HG03439 (cell line): ENCODE measurements at regions not wholly inside any gene's neighbourhood (a gene's known extent, or its start where the extent isn't known, plus 50 kb on each side); places are given as distances from the start of the nearest gene placed in this dataset.

Source experiments
- ATAC-seq: cut with Tn5 transposase; IDR thresholded peaks from one replicate; pipeline ENCODE4 v1.9.1; 2021; ENCODE audit warnings: mild to moderate bottlenecking, moderate library complexity; ENCODE audit not compliant: unreplicated experiment

- ATAC-seq, result no peak
Observed at GRCh38 chr4:117783716-117784115, 250.6 kb upstream of the NDST3 start.

- ATAC-seq, result no peak
Observed at GRCh38 chr4:117784266-117784665, 250.0 kb upstream of the NDST3 start.

- no peak for ATAC-seq
Observed at GRCh38 chr4:117786566-117786965, 247.7 kb upstream of the NDST3 start.

- no peak for ATAC-seq
Observed at GRCh38 chr4:117793845-117794480, 240.3 kb upstream of the NDST3 start.

DNA sequence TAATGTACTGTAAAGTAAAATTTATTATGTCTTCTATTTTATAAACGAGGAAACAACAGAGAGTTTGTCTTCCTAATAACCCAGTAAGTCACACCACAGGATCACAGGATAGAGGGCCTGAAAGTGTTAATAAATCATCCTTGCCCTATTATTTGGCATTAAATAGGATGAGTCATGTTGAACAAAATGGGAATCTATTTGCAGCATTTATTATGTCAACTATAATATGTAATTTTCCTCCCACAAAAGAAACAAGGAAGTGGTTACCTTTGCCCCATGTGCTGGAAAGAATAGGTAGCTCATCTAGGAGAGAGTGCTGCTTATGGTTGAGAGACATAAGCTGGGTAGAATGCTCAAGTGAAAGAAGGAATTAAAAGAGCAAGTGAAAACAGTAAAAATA, 237.6 kb upstream of the NDST3 start:
- ATAC-seq, result no peak

DNA sequence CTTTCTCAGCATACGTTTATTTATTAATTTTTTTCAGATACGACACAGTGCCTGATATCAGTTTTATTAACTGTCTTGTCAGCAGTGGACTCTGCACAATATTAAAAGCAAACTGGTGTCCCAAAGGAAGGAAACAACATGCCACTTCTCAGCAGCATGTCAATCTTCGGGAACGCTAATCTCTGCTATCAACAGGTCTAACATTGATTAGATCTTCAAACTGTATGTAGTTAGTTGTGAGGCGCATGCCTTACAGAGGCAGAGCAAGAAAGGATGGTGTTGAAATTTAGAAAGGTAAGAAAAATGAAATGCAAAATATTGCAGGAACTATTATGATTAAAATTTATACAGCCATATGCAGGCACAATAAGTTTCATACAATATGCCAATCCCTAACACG, 233.7 kb upstream of the NDST3 start:
- ATAC-seq, result no peak

DNA sequence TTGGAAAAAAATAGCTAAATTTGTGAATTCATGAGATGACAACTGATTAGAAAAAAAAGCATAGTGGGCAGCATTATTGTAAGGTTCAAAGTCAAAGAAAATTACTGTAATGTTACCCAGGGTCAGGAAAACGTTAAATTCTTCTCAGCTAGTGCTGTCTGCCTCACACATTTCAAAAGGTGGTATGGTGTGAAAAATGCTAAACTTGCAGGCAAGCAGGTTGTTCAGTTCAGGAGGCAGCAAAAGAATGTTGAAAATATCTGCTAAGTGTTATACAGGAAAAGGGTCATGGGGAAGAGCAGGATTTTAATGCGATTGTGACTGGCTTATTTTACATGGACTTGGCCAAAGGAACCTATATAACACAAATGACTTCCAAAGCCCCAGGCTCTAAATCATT, 232.5 kb upstream of the NDST3 start:
- ATAC-seq, result no peak

DNA sequence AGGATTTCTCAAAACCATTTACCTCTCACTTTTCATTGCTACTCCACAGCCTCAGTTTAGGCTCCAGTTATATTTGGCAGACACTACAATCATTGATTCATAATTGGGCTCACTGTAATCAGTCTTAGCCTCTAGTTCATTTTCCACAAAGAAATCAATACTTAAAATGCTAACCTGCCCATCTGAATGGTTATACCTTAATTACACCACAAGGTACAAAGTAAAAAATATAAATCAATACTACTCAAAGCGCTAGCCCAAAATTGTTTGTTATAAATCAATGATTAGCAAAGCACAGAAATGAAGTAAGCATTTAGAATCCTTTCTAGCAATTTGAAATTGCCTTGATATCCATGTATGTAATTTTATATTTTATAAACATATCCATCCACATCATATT, 222.6 kb upstream of the NDST3 start:
- ATAC-seq, result no peak

- ATAC-seq, result no peak
Observed at GRCh38 chr4:117814277-117815246, 219.7 kb upstream of the NDST3 start.

- no peak for ATAC-seq
Observed at GRCh38 chr4:117817301-117817700, 217.0 kb upstream of the NDST3 start.

- no peak for ATAC-seq
Observed at GRCh38 chr4:117821834-117822233, 212.5 kb upstream of the NDST3 start.

DNA sequence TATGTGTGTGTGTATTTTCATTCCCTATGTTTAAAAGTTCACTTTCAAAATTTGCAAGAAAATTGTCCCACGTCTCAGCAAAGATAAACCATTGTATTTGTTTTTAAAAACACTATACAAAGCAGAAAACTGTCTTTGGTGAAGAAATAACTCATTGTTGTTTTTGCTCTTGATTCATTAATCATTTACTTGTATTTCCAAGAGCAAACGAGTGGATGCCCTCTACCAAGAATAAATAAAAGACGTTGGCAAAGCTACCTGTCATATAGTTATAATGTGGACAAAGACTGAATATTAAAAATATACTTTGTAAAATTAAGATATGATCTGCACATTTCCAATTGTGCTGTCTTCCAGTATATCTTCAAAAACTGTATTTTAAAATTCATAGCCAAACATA, 210.9 kb upstream of the NDST3 start:
- ATAC-seq, result no peak

- ATAC-seq, result no peak
Observed at GRCh38 chr4:117825600-117825999, 208.7 kb upstream of the NDST3 start.

GRCh38 chr4:117831060-117831683, 203.1 kb upstream of the NDST3 start:
- ATAC-seq, result no peak

- no peak for ATAC-seq
Observed at GRCh38 chr4:117835566-117835965, 198.7 kb upstream of the NDST3 start.

DNA sequence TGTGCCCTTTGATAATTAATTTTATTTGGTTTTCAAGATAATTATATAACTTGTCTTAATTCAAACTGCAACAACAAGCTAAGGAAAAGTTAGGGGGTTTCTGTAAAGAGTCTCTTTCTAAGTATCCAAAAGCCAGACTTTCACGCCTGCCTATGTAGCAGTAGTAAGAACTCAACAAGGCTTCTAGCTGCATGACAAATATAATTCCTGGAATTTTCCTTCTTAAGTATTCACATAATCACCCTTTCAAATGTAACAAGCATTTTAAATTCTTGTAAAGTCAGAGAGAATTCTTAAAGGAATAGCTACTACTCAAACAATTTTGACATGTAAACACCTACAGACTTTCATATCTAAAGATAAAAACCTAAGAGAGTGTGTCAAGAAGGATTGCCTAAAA, 189.7 kb upstream of the NDST3 start:
- ATAC-seq, result no peak

DNA sequence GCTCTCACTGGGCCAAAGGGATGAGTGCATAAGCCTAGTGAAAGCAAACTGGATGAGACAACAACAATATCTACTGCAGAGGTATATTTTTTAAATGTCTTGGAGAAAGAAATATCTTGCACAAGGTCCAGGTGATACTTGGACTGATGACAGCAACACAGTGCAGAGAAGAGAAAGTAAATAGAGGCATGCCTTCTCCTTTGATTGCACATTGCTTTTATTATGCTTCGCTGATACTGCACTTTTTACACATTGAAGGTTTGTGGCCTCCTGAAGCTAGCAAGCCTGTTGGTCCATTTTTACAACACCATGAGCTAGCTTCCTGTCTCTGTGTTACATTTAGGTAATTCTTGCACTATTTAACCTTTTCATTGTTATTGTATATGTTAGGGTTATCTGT, 189.0 kb upstream of the NDST3 start:
- ATAC-seq, result no peak

- no peak for ATAC-seq
Observed at GRCh38 chr4:117847849-117848248, 186.4 kb upstream of the NDST3 start.

DNA sequence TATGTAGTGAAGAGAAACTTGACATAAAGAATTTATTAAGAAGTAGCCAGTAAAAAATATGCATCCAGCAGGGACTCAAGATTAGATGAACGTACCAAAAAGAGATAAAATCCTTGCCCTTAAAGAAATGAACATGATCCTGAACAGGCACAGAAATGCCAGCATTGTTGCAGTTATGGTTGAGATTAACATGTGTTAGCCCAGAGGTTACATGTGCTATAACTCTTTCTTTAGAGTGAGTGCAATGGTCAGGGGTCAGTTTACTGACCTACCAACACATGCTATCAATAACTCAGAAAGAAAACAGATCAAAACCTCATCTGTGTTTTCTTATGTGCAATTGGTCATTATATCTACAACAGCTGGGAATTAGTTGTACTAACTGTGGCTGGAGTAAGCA, 166.1 kb upstream of the NDST3 start:
- ATAC-seq, result no peak

DNA sequence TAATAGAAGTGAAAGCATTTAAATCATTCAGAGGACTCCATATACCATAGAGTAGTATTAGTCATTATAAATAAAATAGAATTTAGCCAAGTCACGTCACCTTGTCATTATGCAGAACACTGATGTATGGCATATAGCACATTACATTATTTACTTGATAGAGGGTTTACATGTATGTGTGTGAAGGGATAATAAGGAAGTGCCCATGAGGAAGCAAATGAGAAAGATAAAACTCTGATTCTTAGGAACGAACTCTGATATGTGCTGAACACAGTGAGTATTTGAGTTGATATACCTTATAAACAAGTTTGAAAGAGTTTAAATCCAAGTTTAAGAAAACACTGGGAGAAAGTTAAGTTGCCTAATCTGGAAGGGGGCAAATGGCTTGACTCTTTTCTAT, 160.5 kb upstream of the NDST3 start:
- ATAC-seq, result no peak

GRCh38 chr4:117874216-117874615, 160.1 kb upstream of the NDST3 start:
- ATAC-seq, result no peak

DNA sequence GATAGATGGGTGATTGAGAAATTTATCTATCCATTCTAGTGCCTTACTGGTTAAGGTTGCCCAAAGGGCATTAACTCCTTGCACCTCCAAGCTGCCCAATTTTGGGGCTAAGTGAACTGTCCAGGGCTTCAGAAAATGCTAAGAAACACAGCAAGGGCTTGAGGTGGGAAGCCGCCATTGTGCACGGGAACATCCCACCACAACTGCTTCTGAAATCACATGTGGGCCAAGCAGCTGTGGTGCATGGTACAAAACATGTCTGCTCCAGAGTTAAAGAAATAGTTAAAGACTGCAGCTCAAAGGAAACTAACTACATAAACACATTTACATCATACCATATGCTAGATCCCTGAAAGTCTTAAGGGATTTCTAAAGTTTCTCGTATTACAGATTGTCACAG, 144.3 kb upstream of the NDST3 start:
- ATAC-seq, result no peak
